ENCODE measurements at regions not wholly inside any gene's neighbourhood (a gene's known extent, or its start where the extent isn't known, plus 50 kb on each side); places are given as distances from the start of the nearest gene placed in this dataset.
A peak's percentile ranks its signal among the peaks of the same experiment; 100 is the strongest.

- H3K4me3 ChIP-seq (ENCODE audit: low read depth, low read length) = no peak overlapping the region
- no CpG with 5 or more reads among the region's 4 CpGs for WGBS (ENCODE audit: extremely low coverage, insufficient coverage, insufficient read length)
- DNase-seq = no peak
These were observed 248.7 kb downstream of the DHX15 start for GRCh38 chr4:24335616-24336015.

GRCh38 chr4:24334906-24335305 lies 249.4 kb downstream of the DHX15 start:
- H3K4ac ChIP-seq (ENCODE audit: low read depth, low read length) = no peak overlapping the region
- no peak overlapping the region for H3K4me2 ChIP-seq (ENCODE audit: low read length)
- H4K91ac ChIP-seq (ENCODE audit: low read depth, low read length) = no peak overlapping the region
- H3K79me1 ChIP-seq (ENCODE audit: low read length) = no peaks in the 10 kb centered on the region
- peaks cover 2 to 4% of the 10 kb centered on the region in 2 experiments for H3K4me1 ChIP-seq (ENCODE audit: control insufficient read depth in 1 of 2, insufficient read depth in 2 of 2, low read length in 2 of 2)
- H3K23ac ChIP-seq (ENCODE audit: low read length) = no peak overlapping the region
- H3K4me3 ChIP-seq (ENCODE audit: low read depth, low read length) = no peak overlapping the region
- H2BK120ac ChIP-seq (ENCODE audit: insufficient read depth, low read length, poor library complexity) = no peak overlapping the region
- no peaks in the 10 kb centered on the region for H3K36me3 ChIP-seq (ENCODE audit: control insufficient read depth in 1 of 2, insufficient read depth in 2 of 2, low read length in 2 of 2)
- no peaks in the 10 kb centered on the region for H3K27me3 ChIP-seq (ENCODE audit: insufficient read depth, low read length)
- no peak overlapping the region for H3K27ac ChIP-seq (ENCODE audit: low read depth, low read length)
- no peak overlapping the region for H2AFZ ChIP-seq (ENCODE audit: insufficient read depth, low read length, poor library complexity)
- no peak overlapping the region for H3K18ac ChIP-seq (ENCODE audit: low read length)
- no peak overlapping the region for H2BK12ac ChIP-seq (ENCODE audit: low read length)
- no peak overlapping the region for H4K8ac ChIP-seq (ENCODE audit: low read depth, low read length)
- no peaks in the 10 kb centered on the region for H3K9me3 ChIP-seq (ENCODE audit: insufficient read depth, low read depth, low read length)
- no peaks in the 10 kb centered on the region for H3K79me2 ChIP-seq (ENCODE audit: control insufficient read depth, insufficient read depth, low read length, poor library complexity)
- no peak overlapping the region for H4K12ac ChIP-seq (ENCODE audit: low read depth, low read length)
- H2AK5ac ChIP-seq (ENCODE audit: low read length) = no peak overlapping the region
- DNase-seq = no peak
- H2BK5ac ChIP-seq (ENCODE audit: low read depth, low read length, poor library complexity) = no peak overlapping the region
- WGBS (ENCODE audit: extremely low coverage, insufficient coverage, insufficient read length) = no CpG with 5 or more reads among the region's 3 CpGs
- no peak overlapping the region for H3K9ac ChIP-seq (ENCODE audit: low read length)
- no peak overlapping the region for H3K14ac ChIP-seq (ENCODE audit: low read length)

More at GRCh38 chr4:24335616-24336015, 248.7 kb downstream of the DHX15 start:
- Histone ChIP-seq H2AK5ac (ENCODE audit: low read length) (no peak overlapping the region), H2BK5ac (ENCODE audit: low read depth, low read length, poor library complexity) (no peak overlapping the region), H4K91ac (ENCODE audit: low read depth, low read length) (no peak overlapping the region), H3K23ac (ENCODE audit: low read length) (no peak overlapping the region), H3K14ac (ENCODE audit: low read length) (no peak overlapping the region), H3K9ac (ENCODE audit: low read length) (no peak overlapping the region), H3K4me2 (ENCODE audit: low read length) (no peak overlapping the region), H3K27me3 (ENCODE audit: insufficient read depth, low read length) (no peaks in the 10 kb centered on the region), H4K8ac (ENCODE audit: low read depth, low read length) (no peak overlapping the region), H3K4ac (ENCODE audit: low read depth, low read length) (no peak overlapping the region), H3K4me1 (ENCODE audit: control insufficient read depth in 1 of 2, insufficient read depth in 2 of 2, low read length in 2 of 2) (peaks cover 0 to 2% of the 10 kb centered on the region in 2 experiments), H3K79me2 (ENCODE audit: control insufficient read depth, insufficient read depth, low read length, poor library complexity) (no peaks in the 10 kb centered on the region), H4K12ac (ENCODE audit: low read depth, low read length) (no peak overlapping the region), H2BK120ac (ENCODE audit: insufficient read depth, low read length, poor library complexity) (no peak overlapping the region), H2AFZ (ENCODE audit: insufficient read depth, low read length, poor library complexity) (no peak overlapping the region), H2BK12ac (ENCODE audit: low read length) (no peak overlapping the region), H3K36me3 (ENCODE audit: control insufficient read depth in 1 of 2, insufficient read depth in 2 of 2, low read length in 2 of 2) (no peaks in the 10 kb centered on the region), H3K18ac (ENCODE audit: low read length) (no peak overlapping the region), H3K9me3 (ENCODE audit: insufficient read depth, low read depth, low read length) (no peaks in the 10 kb centered on the region), H3K27ac (ENCODE audit: low read depth, low read length) (no peak overlapping the region), H3K79me1 (ENCODE audit: low read length) (no peaks in the 10 kb centered on the region)

DNA sequence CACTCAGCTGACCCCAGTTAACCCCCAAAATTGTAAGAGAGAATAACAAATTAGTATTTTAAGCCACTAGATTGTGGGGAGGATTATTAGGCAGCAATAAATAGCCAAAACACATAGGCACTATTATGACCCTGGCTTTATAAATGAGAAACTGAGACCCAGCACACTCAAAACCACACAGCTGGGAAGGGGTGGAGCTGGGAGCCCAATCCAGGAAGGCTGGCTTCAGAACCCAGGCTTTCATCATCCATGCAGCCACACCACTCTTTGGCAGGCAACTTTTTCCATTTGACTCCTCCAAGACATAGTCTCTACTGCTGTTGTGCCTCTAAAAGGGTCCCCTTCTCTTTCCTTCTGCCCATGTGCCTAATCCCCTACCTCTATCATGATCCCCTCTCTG lies 253.8 kb downstream of the DHX15 start:
- no peak overlapping the region for H3K27ac ChIP-seq (ENCODE audit: low read depth, low read length)
- H3K4me2 ChIP-seq (ENCODE audit: low read length) = no peak overlapping the region
- H3K4me1 ChIP-seq (ENCODE audit: control insufficient read depth in 1 of 2, insufficient read depth in 2 of 2, low read length in 2 of 2) = peaks cover 2 to 4% of the 10 kb centered on the region in 2 experiments
- no peak overlapping the region for H3K18ac ChIP-seq (ENCODE audit: low read length)
- no peak overlapping the region for H2BK5ac ChIP-seq (ENCODE audit: low read depth, low read length, poor library complexity)
- no peak overlapping the region for H3K14ac ChIP-seq (ENCODE audit: low read length)
- H4K12ac ChIP-seq (ENCODE audit: low read depth, low read length) = no peak overlapping the region
- H3K36me3 ChIP-seq (ENCODE audit: control insufficient read depth in 1 of 2, insufficient read depth in 2 of 2, low read length in 2 of 2) = no peaks in the 10 kb centered on the region
- H3K4ac ChIP-seq (ENCODE audit: low read depth, low read length) = no peak overlapping the region
- no peak overlapping the region for H4K91ac ChIP-seq (ENCODE audit: low read depth, low read length)
- H3K9ac ChIP-seq (ENCODE audit: low read length) = no peak overlapping the region
- no peak overlapping the region for H2BK12ac ChIP-seq (ENCODE audit: low read length)
- no peak overlapping the region for H3K4me3 ChIP-seq (ENCODE audit: low read depth, low read length)
- no peaks in the 10 kb centered on the region for H3K9me3 ChIP-seq (ENCODE audit: insufficient read depth, low read depth, low read length)
- no peak overlapping the region for H2AFZ ChIP-seq (ENCODE audit: insufficient read depth, low read length, poor library complexity)
- H2BK120ac ChIP-seq (ENCODE audit: insufficient read depth, low read length, poor library complexity) = no peak overlapping the region
- H2AK5ac ChIP-seq (ENCODE audit: low read length) = no peak overlapping the region
- DNase-seq = no peak
- no peaks in the 10 kb centered on the region for H3K27me3 ChIP-seq (ENCODE audit: insufficient read depth, low read length)
- no peak overlapping the region for H4K8ac ChIP-seq (ENCODE audit: low read depth, low read length)
- H3K23ac ChIP-seq (ENCODE audit: low read length) = no peak overlapping the region
- no peaks in the 10 kb centered on the region for H3K79me2 ChIP-seq (ENCODE audit: control insufficient read depth, insufficient read depth, low read length, poor library complexity)
- H3K79me1 ChIP-seq (ENCODE audit: low read length) = no peaks in the 10 kb centered on the region

GRCh38 chr4:24330172-24330571 lies 254.2 kb downstream of the DHX15 start:
- Histone ChIP-seq H3K27ac (ENCODE audit: low read depth, low read length) (no peak overlapping the region), H3K18ac (ENCODE audit: low read length) (no peak overlapping the region), H4K8ac (ENCODE audit: low read depth, low read length) (no peak overlapping the region), H3K9ac (ENCODE audit: low read length) (no peak overlapping the region), H3K4me2 (ENCODE audit: low read length) (no peak overlapping the region), H2BK12ac (ENCODE audit: low read length) (no peak overlapping the region), H3K79me2 (ENCODE audit: control insufficient read depth, insufficient read depth, low read length, poor library complexity) (no peaks in the 10 kb centered on the region), H2BK5ac (ENCODE audit: low read depth, low read length, poor library complexity) (no peak overlapping the region), H2AK5ac (ENCODE audit: low read length) (no peak overlapping the region), H4K91ac (ENCODE audit: low read depth, low read length) (no peak overlapping the region), H3K4me1 (ENCODE audit: control insufficient read depth in 1 of 2, insufficient read depth in 2 of 2, low read length in 2 of 2) (peaks cover 2 to 4% of the 10 kb centered on the region in 2 experiments), H2AFZ (ENCODE audit: insufficient read depth, low read length, poor library complexity) (no peak overlapping the region), H3K36me3 (ENCODE audit: control insufficient read depth in 1 of 2, insufficient read depth in 2 of 2, low read length in 2 of 2) (no peaks in the 10 kb centered on the region), H3K4me3 (ENCODE audit: low read depth, low read length) (no peak overlapping the region), H3K23ac (ENCODE audit: low read length) (no peak overlapping the region), H3K4ac (ENCODE audit: low read depth, low read length) (no peak overlapping the region), H3K14ac (ENCODE audit: low read length) (no peak overlapping the region), H3K9me3 (ENCODE audit: insufficient read depth, low read depth, low read length) (no peaks in the 10 kb centered on the region), H4K12ac (ENCODE audit: low read depth, low read length) (no peak overlapping the region), H3K79me1 (ENCODE audit: low read length) (no peaks in the 10 kb centered on the region), H2BK120ac (ENCODE audit: insufficient read depth, low read length, poor library complexity) (no peak overlapping the region), H3K27me3 (ENCODE audit: insufficient read depth, low read length) (no peaks in the 10 kb centered on the region)
- WGBS (ENCODE audit: extremely low coverage, insufficient coverage, insufficient read length) = no CpG with 5 or more reads among the region's 4 CpGs
- DNase-seq = peak in 1 of 2 donors; percentile 9
